ENCODE measurements at regions not wholly inside any gene's neighbourhood (a gene's known extent, or its start where the extent isn't known, plus 50 kb on each side); places are given as distances from the start of the nearest gene placed in this dataset.

- TF ChIP-seq MAX (IDR thresholded peaks at IDR 0.05; ENCODE audit: low read depth) (no peak), CTCF (IDR thresholded peaks at IDR 0.05) (no peak), YY1 (IDR thresholded peaks at IDR 0.05; ENCODE audit: low read depth) (no peak)
- TF ChIP-seq, protein P1, sequence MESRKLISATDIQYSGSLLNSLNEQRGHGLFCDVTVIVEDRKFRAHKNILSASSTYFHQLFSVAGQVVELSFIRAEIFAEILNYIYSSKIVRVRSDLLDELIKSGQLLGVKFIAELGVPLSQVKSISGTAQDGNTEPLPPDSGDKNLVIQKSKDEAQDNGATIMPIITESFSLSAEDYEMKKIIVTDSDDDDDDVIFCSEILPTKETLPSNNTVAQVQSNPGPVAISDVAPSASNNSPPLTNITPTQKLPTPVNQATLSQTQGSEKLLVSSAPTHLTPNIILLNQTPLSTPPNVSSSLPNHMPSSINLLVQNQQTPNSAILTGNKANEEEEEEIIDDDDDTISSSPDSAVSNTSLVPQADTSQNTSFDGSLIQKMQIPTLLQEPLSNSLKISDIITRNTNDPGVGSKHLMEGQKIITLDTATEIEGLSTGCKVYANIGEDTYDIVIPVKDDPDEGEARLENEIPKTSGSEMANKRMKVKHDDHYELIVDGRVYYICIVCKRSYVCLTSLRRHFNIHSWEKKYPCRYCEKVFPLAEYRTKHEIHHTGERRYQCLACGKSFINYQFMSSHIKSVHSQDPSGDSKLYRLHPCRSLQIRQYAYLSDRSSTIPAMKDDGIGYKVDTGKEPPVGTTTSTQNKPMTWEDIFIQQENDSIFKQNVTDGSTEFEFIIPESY (IDR thresholded peaks at IDR 0.05; ENCODE audit: borderline replicate concordance, low read depth), result no peak
Measured at GRCh38 chr9:7691909-7692308, 107.7 kb downstream of the DMAC1 start.

All from SK-N-SH (cell line).